ENCODE measurements at regions not wholly inside any gene's neighbourhood (a gene's known extent, or its start where the extent isn't known, plus 50 kb on each side); places are given as distances from the start of the nearest gene placed in this dataset.
"Not testable (repeated sequence)": the region's sequence is repeated elsewhere in the genome, so short reads cannot be mapped to it uniquely, and the experiment has no call there.

DNA sequence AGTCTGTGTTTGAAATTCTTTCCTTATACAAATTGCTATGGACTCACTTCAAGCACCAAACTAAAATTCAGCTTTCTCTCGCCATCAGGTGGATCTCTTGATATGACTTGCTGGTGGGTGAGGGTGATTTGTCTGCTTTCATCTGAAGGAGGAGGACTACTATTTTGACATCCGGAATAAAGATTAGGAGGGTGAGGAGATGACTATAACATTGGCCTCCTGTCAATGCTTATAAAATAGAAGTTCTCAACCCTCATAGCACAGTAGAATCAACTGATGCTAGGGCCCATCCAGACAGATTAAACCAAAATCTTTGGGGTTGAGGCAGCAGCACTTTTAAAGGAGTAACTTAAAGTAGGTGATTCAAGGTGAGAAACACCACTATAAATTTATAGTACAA is 120.4 kb upstream of the DNAJC10 start:
- no peak for DNase-seq (ENCODE audit: low read depth)

GRCh38 chr2:182597570-182598295 is 118.3 kb upstream of the DNAJC10 start:
- no peak for DNase-seq (ENCODE audit: low read depth)

DNA sequence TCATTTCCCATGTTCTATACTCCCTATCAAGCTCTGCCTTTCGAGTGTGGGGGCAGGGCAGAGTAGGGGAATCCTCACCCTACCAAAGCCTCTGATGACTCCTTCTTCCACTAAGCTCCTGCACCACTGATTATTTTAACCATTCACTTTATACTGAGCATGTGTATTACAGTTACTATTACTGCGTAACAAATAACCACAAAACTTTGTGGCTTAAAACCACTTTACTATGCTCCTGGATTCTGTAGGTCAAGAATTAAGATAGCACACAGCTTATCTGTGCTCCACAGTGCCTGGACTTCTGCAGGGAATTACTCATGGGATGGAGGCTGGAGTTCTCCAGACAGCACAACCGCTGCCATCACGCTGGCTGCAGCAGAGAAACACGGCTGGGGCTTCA is 117.4 kb upstream of the DNAJC10 start:
- no peak for DNase-seq (ENCODE audit: low read depth)

DNA sequence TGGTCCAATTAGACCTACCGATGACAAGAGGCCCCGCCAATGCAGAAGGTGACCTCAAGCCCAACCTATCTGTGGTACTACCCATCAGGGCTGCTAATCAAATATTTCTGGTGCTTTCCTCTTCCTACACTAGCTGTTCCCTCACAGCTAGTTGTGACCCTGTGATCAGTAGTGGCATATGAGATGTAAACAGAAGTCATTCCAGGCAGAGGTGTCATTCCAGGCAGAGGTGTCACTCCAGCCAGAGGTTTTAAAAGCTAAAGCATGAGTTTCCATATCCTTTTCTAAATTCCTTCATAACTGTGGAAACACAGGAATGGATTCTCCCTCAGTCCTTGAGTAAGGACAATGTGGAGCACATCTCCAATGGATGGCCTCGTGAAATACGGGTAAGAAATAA is 110.9 kb upstream of the DNAJC10 start:
- no peak for DNase-seq (ENCODE audit: low read depth)

DNA sequence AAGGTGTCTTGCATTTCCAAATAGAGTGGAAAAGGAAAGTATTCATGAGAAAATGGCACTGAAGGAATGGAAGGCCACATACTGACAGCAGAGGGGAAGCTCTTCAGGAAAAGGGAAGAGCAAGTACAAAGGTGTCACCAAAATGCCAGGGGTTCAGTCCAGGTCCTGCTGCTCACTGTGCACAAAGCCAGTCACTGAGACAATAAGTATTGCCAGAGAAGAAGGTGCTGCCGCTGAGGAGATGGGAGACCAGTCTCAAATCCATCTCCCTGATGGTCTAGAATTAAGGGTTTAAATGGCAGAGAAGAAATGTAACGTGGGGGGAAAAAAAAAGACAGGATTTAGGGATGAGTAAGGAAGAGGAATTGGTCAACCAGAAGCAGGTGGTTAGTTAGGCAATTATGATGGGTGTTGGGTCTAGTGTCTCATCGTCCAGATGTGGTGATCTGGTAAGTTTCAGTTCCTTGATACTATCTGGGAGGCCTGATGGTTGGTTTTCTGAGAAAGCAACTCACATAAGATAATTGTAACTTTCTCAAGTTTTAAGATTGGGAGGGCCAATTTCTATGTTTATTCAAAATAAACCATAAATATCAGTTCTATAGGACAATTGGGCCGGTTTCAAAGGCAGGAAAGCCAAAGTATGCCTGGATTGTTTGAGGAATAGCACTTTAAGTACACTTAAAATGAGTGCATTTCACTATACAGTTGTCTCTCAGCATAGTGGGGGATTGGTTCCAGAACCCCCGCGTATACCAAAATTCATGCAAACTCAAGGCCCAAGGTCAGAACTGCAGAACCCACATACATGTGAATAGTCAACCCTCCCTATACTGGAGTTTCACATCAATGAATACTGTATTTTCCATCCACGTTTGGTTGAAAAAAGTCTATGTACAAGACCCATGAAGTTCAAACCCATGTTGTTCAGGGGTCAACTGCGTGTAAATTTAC is 109.1 kb upstream of the DNAJC10 start:
- DNase-seq (ENCODE audit: low read depth) = no peak

GRCh38 chr2:182608181-182608845 is 107.7 kb upstream of the DNAJC10 start:
- DNase-seq (ENCODE audit: low read depth) = no peak

GRCh38 chr2:182609005-182609404 is 107.1 kb upstream of the DNAJC10 start:
- not testable (repeated sequence) for DNase-seq (ENCODE audit: low read depth)

- no peak for DNase-seq (ENCODE audit: low read depth)
These were observed 105.8 kb upstream of the DNAJC10 start for GRCh38 chr2:182610231-182610630.

GRCh38 chr2:182611009-182611408 is 105.0 kb upstream of the DNAJC10 start:
- DNase-seq (ENCODE audit: low read depth) = no peak

GRCh38 chr2:182615036-182615435 is 101.0 kb upstream of the DNAJC10 start:
- no peak for DNase-seq (ENCODE audit: low read depth)

DNA sequence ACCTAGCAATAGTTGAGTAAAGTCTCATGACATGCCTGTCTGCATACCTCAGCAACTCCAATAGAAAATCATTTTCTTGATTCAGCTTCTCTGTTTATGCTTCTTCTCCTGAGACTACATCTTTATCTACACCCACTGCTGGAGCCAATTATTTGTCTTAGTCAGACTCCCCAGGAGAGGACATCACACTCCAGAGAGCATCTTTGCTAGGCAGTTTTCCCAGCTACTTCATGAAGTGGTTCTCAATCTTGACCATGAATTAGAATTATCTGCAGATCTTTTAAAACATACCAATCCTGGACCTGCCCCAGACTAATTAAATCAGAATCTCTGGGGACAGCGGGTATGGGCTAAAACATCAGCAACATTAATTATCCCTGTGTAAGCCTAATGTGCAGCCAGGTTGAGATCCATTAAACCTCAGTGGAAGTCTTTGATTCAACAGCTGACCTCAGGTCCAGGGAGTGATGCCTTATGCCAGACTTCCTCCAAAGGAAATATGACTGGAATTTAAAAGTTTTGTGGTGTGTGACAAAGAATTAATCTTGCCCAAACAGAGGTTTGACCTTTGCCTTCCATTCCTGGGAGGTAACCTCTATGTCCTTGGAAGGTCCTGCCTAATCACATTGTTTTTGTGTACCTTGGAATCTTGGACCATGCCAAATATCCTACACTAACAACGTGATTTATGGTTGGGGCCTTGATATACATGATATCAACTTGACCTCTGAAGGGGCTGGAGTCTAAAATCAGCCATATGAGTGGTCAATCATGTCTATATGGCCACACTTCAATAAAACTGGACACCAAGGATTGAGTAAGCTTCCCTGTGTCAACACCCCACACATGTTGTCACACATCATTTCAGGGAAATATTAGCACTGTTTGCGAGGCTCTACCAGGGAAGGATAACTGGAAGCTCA is 99.3 kb upstream of the DNAJC10 start:
- DNase-seq (ENCODE audit: low read depth) = no peak

DNA sequence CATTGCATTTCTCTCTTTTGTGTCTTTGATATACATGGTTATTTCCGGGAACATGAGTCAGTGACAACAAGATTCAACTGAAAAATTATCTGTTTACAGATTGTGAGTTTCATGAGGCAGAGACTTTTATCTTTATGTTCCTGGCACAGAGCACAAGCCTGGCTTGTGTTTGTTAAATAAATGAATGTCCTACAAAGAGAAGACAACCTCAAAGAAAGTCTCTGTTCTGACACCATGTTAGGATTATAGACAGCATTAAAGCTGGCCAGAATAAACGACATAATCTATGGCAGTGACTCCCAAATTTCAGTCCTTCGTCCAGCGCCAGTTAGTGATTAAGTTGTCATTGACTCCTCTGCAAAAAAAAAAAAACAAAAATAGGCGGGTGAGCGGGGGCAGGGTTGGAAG is 97.4 kb upstream of the DNAJC10 start:
- DNase-seq (ENCODE audit: low read depth) = no peak

DNA sequence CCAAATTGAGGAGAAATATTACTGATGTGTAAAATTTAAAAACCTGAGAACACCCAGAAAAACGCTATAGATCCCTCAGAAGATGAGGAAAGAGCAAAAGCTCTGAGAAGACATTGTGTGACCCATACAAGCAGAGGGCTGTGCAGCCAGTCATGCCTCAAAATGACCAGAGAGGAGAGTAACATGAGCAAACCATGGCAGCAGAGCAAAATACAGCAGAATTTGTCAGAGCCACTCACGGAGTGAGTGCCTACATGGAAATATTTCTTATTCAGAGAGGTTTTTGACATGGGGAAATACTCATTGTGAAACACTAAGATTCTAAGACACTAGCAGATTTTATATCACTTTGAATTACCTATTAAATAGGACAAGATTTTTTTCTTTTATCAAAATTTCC is 96.8 kb upstream of the DNAJC10 start:
- no peak for DNase-seq (ENCODE audit: low read depth)

DNA sequence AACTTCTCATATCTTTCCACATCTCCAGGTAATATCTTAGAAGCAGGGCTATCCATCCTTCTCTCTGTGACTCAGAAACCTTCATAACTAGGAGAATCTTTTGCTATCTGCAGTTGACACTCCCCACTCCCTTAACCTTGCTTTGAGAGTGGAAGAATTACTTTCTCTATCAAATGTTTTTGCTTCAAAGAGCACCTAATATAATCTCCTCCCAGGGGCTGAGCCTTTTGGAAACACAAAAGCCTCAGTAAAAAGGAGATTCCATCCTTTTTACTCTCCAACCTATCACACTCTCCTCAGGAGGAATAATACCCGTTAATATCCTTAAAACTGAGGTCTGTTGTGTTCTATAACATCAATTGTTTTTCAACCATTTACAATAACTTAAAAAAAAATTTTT is 94.9 kb upstream of the DNAJC10 start:
- DNase-seq (ENCODE audit: low read depth) = no peak

GRCh38 chr2:182621810-182622209 is 94.2 kb upstream of the DNAJC10 start:
- DNase-seq (ENCODE audit: low read depth) = no peak

DNA sequence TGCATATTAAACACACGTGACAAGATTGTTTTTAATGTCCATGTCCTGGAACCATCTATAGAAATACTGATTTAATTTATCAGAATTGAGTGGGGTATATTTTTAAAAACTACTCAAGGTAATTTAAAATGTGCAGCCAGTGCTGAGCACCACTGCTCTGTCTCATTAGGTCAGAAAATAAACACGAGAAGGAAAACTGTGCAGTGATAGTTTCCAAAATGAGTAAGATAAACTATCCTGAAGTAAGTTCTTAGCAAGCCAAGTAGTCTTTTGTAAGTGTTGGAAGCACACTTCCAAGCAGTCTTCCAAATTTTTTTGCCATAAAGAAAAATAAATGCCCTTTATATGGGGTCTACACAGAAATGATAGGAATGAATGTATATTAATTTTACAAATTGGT is 93.8 kb upstream of the DNAJC10 start:
- no peak for DNase-seq (ENCODE audit: low read depth)

- DNase-seq (ENCODE audit: low read depth) = no peak
These were observed 90.2 kb upstream of the DNAJC10 start for GRCh38 chr2:182625814-182626213.

DNA sequence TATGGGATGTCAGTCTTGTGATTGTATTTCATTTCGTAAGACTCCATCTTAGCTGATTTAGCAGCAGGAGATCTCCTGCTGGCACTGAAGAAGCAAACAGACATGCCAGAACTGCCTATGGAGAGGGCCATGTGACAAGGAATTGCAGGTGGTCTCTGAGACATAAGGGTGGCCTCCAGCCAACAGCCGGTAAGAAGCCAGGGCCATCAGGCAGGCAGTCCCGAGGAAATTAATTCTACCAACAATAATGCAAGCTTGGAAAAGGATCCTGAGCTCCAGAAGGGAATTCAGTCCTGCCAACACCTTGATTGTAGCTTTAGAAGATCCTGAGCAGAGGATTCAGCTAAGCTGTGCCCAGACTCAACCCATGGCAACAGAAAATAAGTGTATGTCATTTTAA is 87.1 kb upstream of the DNAJC10 start:
- DNase-seq (ENCODE audit: low read depth) = no peak

- no peak for DNase-seq (ENCODE audit: low read depth)
These were observed 85.8 kb upstream of the DNAJC10 start for GRCh38 chr2:182630207-182630606.

DNA sequence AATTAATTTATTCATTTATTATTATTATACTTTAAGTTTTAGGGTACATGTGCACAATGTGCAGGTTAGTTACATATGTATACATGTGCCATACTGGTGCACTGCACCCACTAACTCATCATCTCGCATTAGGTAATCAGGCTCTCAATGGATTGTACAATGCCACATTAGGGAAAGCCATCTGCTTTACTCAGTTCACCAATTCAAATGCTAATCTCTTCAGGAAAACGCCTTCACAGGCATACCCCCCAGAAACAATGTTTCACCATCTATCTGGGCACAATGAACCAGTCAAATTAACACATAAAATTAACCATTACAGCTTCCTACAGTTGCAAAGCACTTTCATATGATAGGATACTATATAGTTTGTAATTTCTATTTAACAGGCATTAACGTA is 84.8 kb upstream of the DNAJC10 start:
- DNase-seq (ENCODE audit: low read depth) = no peak

- no peak for DNase-seq (ENCODE audit: low read depth)
These were observed 81.7 kb upstream of the DNAJC10 start for GRCh38 chr2:182634386-182634785.
